PFSK-1 (cell line): ENCODE measurements at regions not wholly inside any gene's neighbourhood (a gene's known extent, or its start where the extent isn't known, plus 50 kb on each side); places are given as distances from the start of the nearest gene placed in this dataset.

ENCODE experiments used
- POLR2AphosphoS5 ChIP-seq: IDR thresholded peaks from 2 replicates; pipeline ENCODE4 v1.6.1; 2012; ENCODE audit warnings: low read depth, mild to moderate bottlenecking, control low read depth, low read length, moderate library complexity
- REST ChIP-seq, 2 experiments: IDR thresholded peaks; 2 replicates each; pipeline versions ENCODE4 v1.6.1 to v1.8.0; 2011 to 2012; ENCODE audit warnings: low read depth in 2 of 2, low read length in 2 of 2, control low read depth in 1 of 2, inconsistent platforms in 1 of 2, mild to moderate bottlenecking in 1 of 2, moderate library complexity in 1 of 2; ENCODE audit not compliant: insufficient read depth in 1 of 2
- SIN3A ChIP-seq: IDR thresholded peaks from 2 replicates; pipeline ENCODE4 v1.6.1; 2012; ENCODE audit warnings: mild to moderate bottlenecking, low read length, moderate library complexity, borderline replicate concordance; ENCODE audit not compliant: insufficient read depth
- TAF1 ChIP-seq: IDR thresholded peaks from 2 replicates; pipeline ENCODE4 v1.6.1; 2012; ENCODE audit warnings: low read length, control low read depth, borderline replicate concordance; ENCODE audit not compliant: insufficient read depth

- no peak for TF ChIP-seq SIN3A
- TF ChIP-seq POLR2AphosphoS5, result no peak
- no peak for TF ChIP-seq TAF1
- no peak for TF ChIP-seq REST (IDR thresholded peaks at IDR 0.05; ENCODE audit: insufficient read depth in 1 of 2, low read depth in 2 of 2, low read length in 2 of 2)
Measured at GRCh38 chr14:100448376-100448775, 125.2 kb downstream of the SLC25A47 start.
